ENCODE measurements at regions not wholly inside any gene's neighbourhood (a gene's known extent, or its start where the extent isn't known, plus 50 kb on each side); places are given as distances from the start of the nearest gene placed in this dataset.

DNA sequence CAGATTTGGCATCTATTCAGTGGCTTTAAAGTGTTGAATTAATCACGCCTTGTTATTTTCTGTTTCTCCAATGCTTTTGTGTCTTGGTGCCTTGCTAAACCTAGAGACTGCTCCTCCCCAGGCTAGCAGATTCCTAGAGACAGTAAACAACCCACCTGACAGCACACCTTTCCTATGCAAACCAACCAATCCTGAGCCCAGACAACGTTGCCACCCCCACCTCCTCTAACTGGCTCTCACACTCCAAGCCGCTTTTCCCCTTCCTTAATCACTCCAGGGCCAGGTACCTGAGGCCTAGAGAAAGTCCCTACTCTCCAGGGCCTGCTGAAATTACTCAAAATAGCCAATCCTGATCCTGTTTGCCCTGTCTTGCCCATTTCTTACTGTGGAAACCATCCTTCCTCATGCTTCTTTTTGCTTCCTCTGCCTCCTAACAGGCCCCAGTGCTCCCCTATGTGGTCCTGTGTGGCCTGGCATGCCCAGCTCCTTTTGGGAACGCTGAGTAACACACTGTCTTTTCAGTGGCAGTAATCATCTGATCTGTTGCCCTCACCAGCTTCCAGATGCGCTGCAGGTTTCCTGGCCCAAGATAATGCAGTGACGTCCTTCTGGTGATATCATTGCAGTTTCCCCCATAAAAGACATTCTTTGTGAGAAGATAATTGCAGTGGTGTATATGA is 53.4 kb downstream of the GAS1 start:
- intact Hi-C loops (cut with DNase I), result no loop called here
- WGBS, result 87% methylated on average over 6 of the region's 6 CpGs
- no peak overlapping the region for H3K27ac ChIP-seq (replicated peaks in 1 of 4)
- H3K9me3 ChIP-seq, result no peaks in the 10 kb centered on the region
- H3K27me3 ChIP-seq, result no peaks in the 10 kb centered on the region
- DNase-seq (ENCODE audit: extremely low spot score), result peak; percentile 39
- no peaks in the 10 kb centered on the region for H3K4me1 ChIP-seq
- no peak for TF ChIP-seq POLR2A (IDR thresholded peaks at IDR 0.05; ENCODE audit: low read depth)
- no peak overlapping the region for H3K4me3 ChIP-seq
- H3K36me3 ChIP-seq, result no peaks in the 10 kb centered on the region

GRCh38 chr9:86892576-86892975 is 54.7 kb downstream of the GAS1 start:
- WGBS, result 70% methylated on average over 3 of the region's 3 CpGs
- TF ChIP-seq CTCF (IDR thresholded peaks at IDR 0.05), result no peak
- no peak for TF ChIP-seq EP300 (IDR thresholded peaks at IDR 0.05)
- no peak for TF ChIP-seq POLR2AphosphoS5 (IDR thresholded peaks at IDR 0.05)
- no peak for TF ChIP-seq POLR2A (IDR thresholded peaks at IDR 0.05; ENCODE audit: low read depth)
- Histone ChIP-seq H3K4me1 (no peaks in the 10 kb centered on the region), H3K27ac (replicated peaks in 1 of 4) (no peak overlapping the region), H3K36me3 (no peaks in the 10 kb centered on the region), H3K4me3 (no peak overlapping the region), H3K9me3 (no peaks in the 10 kb centered on the region), H3K27me3 (no peaks in the 10 kb centered on the region)
- DNase-seq (ENCODE audit: extremely low spot score), result peak; percentile 26
- intact Hi-C loops (cut with DNase I), result no loop called here

GRCh38 chr9:86891886-86892437 is 55.3 kb downstream of the GAS1 start:
- Histone ChIP-seq H3K27me3 (no peaks in the 10 kb centered on the region), H3K9me3 (no peaks in the 10 kb centered on the region), H3K27ac (replicated peaks in 1 of 4) (no peak overlapping the region), H3K4me1 (no peaks in the 10 kb centered on the region), H3K4me3 (no peak overlapping the region), H3K36me3 (no peaks in the 10 kb centered on the region)
- TF ChIP-seq POLR2AphosphoS5 (IDR thresholded peaks at IDR 0.05) (no peak), POLR2A (IDR thresholded peaks at IDR 0.05; ENCODE audit: low read depth) (no peak), EP300 (IDR thresholded peaks at IDR 0.05) (no peak), CTCF (IDR thresholded peaks at IDR 0.05) (no peak)
- intact Hi-C loops (cut with DNase I), result no loop called here
- DNase-seq (ENCODE audit: extremely low spot score), result peak; percentile 64
- 80% methylated on average over 4 of the region's 4 CpGs for WGBS

GRCh38 chr9:86891091-86891490 is 56.2 kb downstream of the GAS1 start:
- no peak for DNase-seq (ENCODE audit: extremely low spot score)
- no peak for TF ChIP-seq CTCF (IDR thresholded peaks at IDR 0.05)
- no peak for TF ChIP-seq POLR2A (IDR thresholded peaks at IDR 0.05; ENCODE audit: low read depth)
- TF ChIP-seq POLR2AphosphoS5 (IDR thresholded peaks at IDR 0.05), result no peak
- no peak for TF ChIP-seq EP300 (IDR thresholded peaks at IDR 0.05)
- Histone ChIP-seq H3K27me3 (no peaks in the 10 kb centered on the region), H3K9me3 (no peaks in the 10 kb centered on the region), H3K4me3 (no peak overlapping the region), H3K36me3 (no peaks in the 10 kb centered on the region), H3K4me1 (no peaks in the 10 kb centered on the region), H3K27ac (replicated peaks in 1 of 4) (no peak overlapping the region)
- intact Hi-C loops (cut with DNase I), result no loop called here
- WGBS, result 82% methylated on average over 3 of the region's 3 CpGs

- Histone ChIP-seq H3K36me3 (no peaks in the 10 kb centered on the region), H3K4me3 (no peak overlapping the region), H3K4me1 (no peaks in the 10 kb centered on the region), H3K27ac (replicated peaks in 1 of 4) (no peak overlapping the region), H3K27me3 (no peaks in the 10 kb centered on the region), H3K9me3 (no peaks in the 10 kb centered on the region)
- DNase-seq (ENCODE audit: extremely low spot score), result no peak
- no peak for TF ChIP-seq CTCF (IDR thresholded peaks at IDR 0.05)
- intact Hi-C loops (cut with DNase I), result no loop called here
- 81% methylated on average over 5 of the region's 5 CpGs for WGBS
Measured at GRCh38 chr9:86885232-86885631, 62.1 kb downstream of the GAS1 start.

Data from esophagus muscularis mucosa (tissue), 4 donors.